CD4-positive, CD25-positive, alpha-beta regulatory T cell (primary cell): ENCODE measurements at regions not wholly inside any gene's neighbourhood (a gene's known extent, or its start where the extent isn't known, plus 50 kb on each side); places are given as distances from the start of the nearest gene placed in this dataset.
"Not testable (repeated sequence)": the region's sequence is repeated elsewhere in the genome, so short reads cannot be mapped to it uniquely, and the experiment has no call there.

Experiments used
- ATAC-seq, 2 donors: fragments of 150-1000 bp; cut with Tn5 transposase; one replicate each; pipeline ENCODE4 v1.10.0; 2021; ENCODE audit warnings: low read depth in 2 of 2, moderate number of reproducible peaks in 2 of 2, moderate library complexity in 1 of 2
- DNase-seq, 3 donors: peaks; one replicate each; pipeline versions ENCODE4 v3.0.0 to v3.0.0-alpha.2; 2012 to 2022; ENCODE audit warnings: mixed read lengths in 1 of 3
- H3K27ac ChIP-seq: one replicate; pipeline ENCODE4 v1.7.0; 2013; ENCODE audit warnings: mild to moderate bottlenecking, low read length; ENCODE audit not compliant: insufficient read depth, poor library complexity, severe bottlenecking
- H3K27me3 ChIP-seq: one replicate; pipeline ENCODE4 v1.7.0; 2013; ENCODE audit warnings: low read length; ENCODE audit not compliant: control insufficient read depth, insufficient read depth
- H3K36me3 ChIP-seq: one replicate; pipeline ENCODE4 v1.7.0; 2013; ENCODE audit warnings: mild to moderate bottlenecking, low read length, moderate library complexity; ENCODE audit not compliant: control insufficient read depth, insufficient read depth
- H3K4me1 ChIP-seq: 2 replicates; pipeline ENCODE4 v1.7.0; 2013; ENCODE audit warnings: mild to moderate bottlenecking, low read length; ENCODE audit not compliant: insufficient read depth, control insufficient read depth, poor library complexity, severe bottlenecking
- H3K4me3 ChIP-seq: one replicate; pipeline ENCODE4 v1.7.0; 2013; ENCODE audit warnings: low read depth, mild to moderate bottlenecking, low read length, moderate library complexity
- H3K9me3 ChIP-seq, 2 experiments: 1 replicate in 1 of 2; 2 replicates in 1 of 2; pipeline ENCODE4 v1.7.0; 2013; ENCODE audit warnings: low read length in 2 of 2, mild to moderate bottlenecking in 1 of 2, moderate library complexity in 1 of 2; ENCODE audit not compliant: control insufficient read depth in 2 of 2
- H3K27ac Mint-ChIP-seq, 3 donors: one replicate each; pipeline ENCODE4 v1.8.0; 2020 to 2022; ENCODE audit warnings: mild to moderate bottlenecking in 3 of 3, mixed read lengths in 3 of 3, moderate library complexity in 2 of 3
- H3K27me3 Mint-ChIP-seq: one replicate; pipeline ENCODE4 v1.8.0; 2022; ENCODE audit warnings: mild to moderate bottlenecking, mixed read lengths
- H3K36me3 Mint-ChIP-seq: one replicate; pipeline ENCODE4 v1.8.0; 2020; ENCODE audit warnings: mixed read lengths
- H3K4me1 Mint-ChIP-seq, 4 donors: one replicate each; pipeline ENCODE4 v1.8.0; 2020 to 2022; ENCODE audit warnings: mixed read lengths in 4 of 4, mild to moderate bottlenecking in 1 of 4
- H3K4me3 Mint-ChIP-seq, 4 donors: one replicate each; pipeline ENCODE4 v1.8.0; 2020 to 2022; ENCODE audit warnings: mild to moderate bottlenecking in 4 of 4, mixed read lengths in 4 of 4, moderate library complexity in 3 of 4
- H3K9me3 Mint-ChIP-seq, 7 donors: one replicate each; pipeline ENCODE4 v1.8.0; 2020 to 2022; ENCODE audit warnings: mixed read lengths in 7 of 7, mild to moderate bottlenecking in 3 of 7, moderate library complexity in 2 of 7

GRCh38 chr3:18703798-18704197, 278.7 kb upstream of the SATB1 start:
- Mint-ChIP-seq H3K36me3 (peaks cover 10% of the 10 kb centered on the region), H3K27ac (no peak overlapping the region), H3K9me3 (peaks cover 1 to 22% (median 5%) of the 10 kb centered on the region in 7 donors), H3K4me1 (no peaks in the 10 kb centered on the region), H3K27me3 (no peaks in the 10 kb centered on the region), H3K4me3 (no peak overlapping the region)
- H3K27me3 ChIP-seq = no peaks in the 10 kb centered on the region
- H3K9me3 ChIP-seq = peaks cover 0 to 11% of the 10 kb centered on the region in 2 experiments
- no peak for ATAC-seq
- no peak overlapping the region for H3K27ac ChIP-seq
- H3K36me3 ChIP-seq = no peaks in the 10 kb centered on the region
- DNase-seq = no peak
- H3K4me3 ChIP-seq = no peak overlapping the region
- H3K4me1 ChIP-seq = no peaks in the 10 kb centered on the region

GRCh38 chr3:18693588-18694329, 268.6 kb upstream of the SATB1 start:
- not testable (repeated sequence) for H3K27ac Mint-ChIP-seq, H3K27ac ChIP-seq, H3K4me3 Mint-ChIP-seq, H3K27me3 ChIP-seq, H3K36me3 ChIP-seq, H3K9me3 Mint-ChIP-seq, H3K4me3 ChIP-seq, H3K36me3 Mint-ChIP-seq, H3K4me1 ChIP-seq, ATAC-seq, H3K9me3 ChIP-seq, H3K27me3 Mint-ChIP-seq, H3K4me1 Mint-ChIP-seq, DNase-seq

- H3K4me1 Mint-ChIP-seq = peaks cover 0 to 6% (median 2%) of the 10 kb centered on the region in 4 donors
- H3K4me3 ChIP-seq = no peak overlapping the region
- H3K27me3 Mint-ChIP-seq = no peaks in the 10 kb centered on the region
Measured at GRCh38 chr3:18687286-18687685, 262.1 kb upstream of the SATB1 start.

GRCh38 chr3:18683900-18684299, 258.8 kb upstream of the SATB1 start:
- no peak overlapping the region for H3K27ac ChIP-seq
- ATAC-seq (no peak), DNase-seq (no peak)
- no peaks in the 10 kb centered on the region for H3K27me3 ChIP-seq
- no peak overlapping the region for H3K27ac Mint-ChIP-seq
- no peak overlapping the region for H3K4me3 ChIP-seq
- no peaks in the 10 kb centered on the region for H3K36me3 ChIP-seq
- H3K9me3 ChIP-seq = no peaks in the 10 kb centered on the region
- H3K36me3 Mint-ChIP-seq = peaks cover 3% of the 10 kb centered on the region
- H3K4me1 Mint-ChIP-seq = peaks cover 21 to 30% (median 22%) of the 10 kb centered on the region in 4 donors
- H3K27me3 Mint-ChIP-seq = no peaks in the 10 kb centered on the region
- H3K4me3 Mint-ChIP-seq = no peak overlapping the region
- no peaks in the 10 kb centered on the region for H3K9me3 Mint-ChIP-seq
- peaks cover 11% of the 10 kb centered on the region for H3K4me1 ChIP-seq

More at GRCh38 chr3:18687286-18687685, 262.1 kb upstream of the SATB1 start:
- Histone ChIP-seq H3K36me3 (no peaks in the 10 kb centered on the region), H3K27ac (no peak overlapping the region), H3K27me3 (no peaks in the 10 kb centered on the region), H3K9me3 (no peaks in the 10 kb centered on the region), H3K4me1 (no peaks in the 10 kb centered on the region)
- DNase-seq = no peak
- Mint-ChIP-seq H3K9me3 (no peaks in the 10 kb centered on the region), H3K4me3 (no peak overlapping the region), H3K36me3 (peaks cover 3% of the 10 kb centered on the region), H3K27ac (no peak overlapping the region)
- ATAC-seq = no peak

GRCh38 chr3:18681818-18682345, 256.7 kb upstream of the SATB1 start:
- no peak overlapping the region for H3K27ac ChIP-seq
- no peaks in the 10 kb centered on the region for H3K27me3 ChIP-seq
- H3K9me3 ChIP-seq = no peaks in the 10 kb centered on the region
- H3K4me1 ChIP-seq = peaks cover 20% of the 10 kb centered on the region
- H3K27me3 Mint-ChIP-seq = no peaks in the 10 kb centered on the region
- H3K36me3 Mint-ChIP-seq = peaks cover 3% of the 10 kb centered on the region
- H3K27ac Mint-ChIP-seq = no peak overlapping the region
- no peaks in the 10 kb centered on the region for H3K9me3 Mint-ChIP-seq
- H3K4me3 Mint-ChIP-seq = no peak overlapping the region
- H3K36me3 ChIP-seq = no peaks in the 10 kb centered on the region
- ATAC-seq = no peak
- H3K4me1 Mint-ChIP-seq = peaks cover 23 to 48% (median 31%) of the 10 kb centered on the region in 4 donors
- DNase-seq = peak in 1 of 3 donors; percentile 50
- H3K4me3 ChIP-seq = no peak overlapping the region

GRCh38 chr3:18680758-18681157, 255.6 kb upstream of the SATB1 start:
- Histone ChIP-seq H3K4me1 (peaks cover 20% of the 10 kb centered on the region), H3K9me3 (no peaks in the 10 kb centered on the region), H3K4me3 (no peak overlapping the region), H3K36me3 (no peaks in the 10 kb centered on the region), H3K27me3 (no peaks in the 10 kb centered on the region), H3K27ac (no peak overlapping the region)
- no peaks in the 10 kb centered on the region for H3K9me3 Mint-ChIP-seq
- H3K27ac Mint-ChIP-seq = no peak overlapping the region
- H3K36me3 Mint-ChIP-seq = peaks cover 3% of the 10 kb centered on the region
- no peak overlapping the region for H3K4me3 Mint-ChIP-seq
- no peaks in the 10 kb centered on the region for H3K27me3 Mint-ChIP-seq
- DNase-seq (no peak), ATAC-seq (no peak)
- H3K4me1 Mint-ChIP-seq = peaks cover 23 to 48% (median 31%) of the 10 kb centered on the region in 4 donors

- DNase-seq (peak in 2 of 3 donors; percentile 34 to 85), ATAC-seq (peak; percentile 67 to 74)
- no peaks in the 10 kb centered on the region for H3K27me3 Mint-ChIP-seq
- H3K4me1 ChIP-seq = peaks cover 20% of the 10 kb centered on the region
- H3K27ac ChIP-seq = peak overlapping the region; percentile 30
- peak overlapping the region; percentile 26 to 89 (median 85) for H3K27ac Mint-ChIP-seq
- peaks cover 3% of the 10 kb centered on the region for H3K36me3 Mint-ChIP-seq
- H3K36me3 ChIP-seq = no peaks in the 10 kb centered on the region
- no peaks in the 10 kb centered on the region for H3K27me3 ChIP-seq
- H3K9me3 Mint-ChIP-seq = peaks cover 0 to 2% (median 0%) of the 10 kb centered on the region in 7 donors
- no peaks in the 10 kb centered on the region for H3K9me3 ChIP-seq
- H3K4me1 Mint-ChIP-seq = peaks cover 28 to 50% (median 31%) of the 10 kb centered on the region in 4 donors
- H3K4me3 ChIP-seq = peak overlapping the region; percentile 56
- H3K4me3 Mint-ChIP-seq = peak overlapping the region in 3 of 4 donors; percentile 39 to 74 (median 60)
Measured at GRCh38 chr3:18679238-18679637, 254.1 kb upstream of the SATB1 start.

GRCh38 chr3:18675197-18675596, 250.1 kb upstream of the SATB1 start:
- H3K27ac Mint-ChIP-seq = no peak overlapping the region
- Histone ChIP-seq H3K36me3 (no peaks in the 10 kb centered on the region), H3K27ac (no peak overlapping the region), H3K9me3 (no peaks in the 10 kb centered on the region), H3K4me3 (no peak overlapping the region), H3K4me1 (peaks cover 20% of the 10 kb centered on the region), H3K27me3 (no peaks in the 10 kb centered on the region)
- H3K4me1 Mint-ChIP-seq = peaks cover 17 to 39% (median 23%) of the 10 kb centered on the region in 4 donors
- ATAC-seq (no peak), DNase-seq (no peak)
- H3K9me3 Mint-ChIP-seq = peaks cover 0 to 4% (median 0%) of the 10 kb centered on the region in 7 donors
- H3K27me3 Mint-ChIP-seq = no peaks in the 10 kb centered on the region
- no peak overlapping the region for H3K4me3 Mint-ChIP-seq
- H3K36me3 Mint-ChIP-seq = no peaks in the 10 kb centered on the region
